GM12872 (cell line): ENCODE measurements at regions not wholly inside any gene's neighbourhood (a gene's known extent, or its start where the extent isn't known, plus 50 kb on each side); places are given as distances from the start of the nearest gene placed in this dataset.

Experiments used
- CTCF ChIP-seq: IDR thresholded peaks from 3 replicates; pipeline ENCODE4 v1.5.1; 2011; ENCODE audit warnings: low read depth, mild to moderate bottlenecking, low read length, moderate library complexity; ENCODE audit not compliant: insufficient read depth

- no peak for TF ChIP-seq CTCF
These were observed 192.3 kb upstream of the GLRA1 start for GRCh38 chr5:152116934-152117333.

- TF ChIP-seq CTCF = no peak
These were observed 188.8 kb upstream of the GLRA1 start for GRCh38 chr5:152113401-152113800.

- TF ChIP-seq CTCF = no peak
These were observed 182.6 kb upstream of the GLRA1 start for GRCh38 chr5:152107220-152107619.

GRCh38 chr5:152106571-152106970 is 181.9 kb upstream of the GLRA1 start:
- TF ChIP-seq CTCF = no peak

GRCh38 chr5:152105085-152105484 is 180.4 kb upstream of the GLRA1 start:
- TF ChIP-seq CTCF = no peak

- no peak for TF ChIP-seq CTCF
These were observed 179.6 kb upstream of the GLRA1 start for GRCh38 chr5:152104211-152104610.

- no peak for TF ChIP-seq CTCF
These were observed 177.4 kb upstream of the GLRA1 start for GRCh38 chr5:152102057-152102456.

- no peak for TF ChIP-seq CTCF
These were observed 175.8 kb upstream of the GLRA1 start for GRCh38 chr5:152100462-152100861.
